OCI-LY7 (cell line): ENCODE measurements at regions not wholly inside any gene's neighbourhood (a gene's known extent, or its start where the extent isn't known, plus 50 kb on each side); places are given as distances from the start of the nearest gene placed in this dataset.
A peak's percentile ranks its signal among the peaks of the same experiment; 100 is the strongest.

ENCODE experiments used
- BruUV-seq: library from RNA; stranded (reverse); fragments of 400-500 nt; replicated peaks from 2 replicates; lab custom pipeline; 2021; lab: Mats Ljungman, UMichigan
- CTCF ChIA-PET: fragments of 300-600 bp; sonication (Branson Sonifier 250); formaldehyde crosslinking; loops from one replicate; lab custom pipeline; 2022; ENCODE audit warnings: antibody characterized with exemption; ENCODE audit not compliant: unreplicated experiment; lab: Charles Lee
- POLR2A ChIA-PET: fragments of 300-600 bp; sonication (Branson Sonifier 250); formaldehyde crosslinking; loops from one replicate; lab custom pipeline; 2022; ENCODE audit warnings: antibody characterized with exemption; lab: Charles Lee
- DNase-seq: peaks from one replicate; pipeline ENCODE4 v3.0.0-alpha.2; 2015; ENCODE audit warnings: low spot score
- H2AFZ ChIP-seq: fragments of 200-600 bp; sonication (generic), shearing (Covaris generic); 2 replicates; pipeline ENCODE4 v1.6.1; 2014; ENCODE audit warnings: mild to moderate bottlenecking, antibody characterized with exemption, low read length, moderate library complexity
- H3K27ac ChIP-seq: fragments of 200-600 bp; sonication (generic); 2 replicates; pipeline ENCODE4 v1.5.1; 2014; ENCODE audit warnings: mixed run types, low read depth, mild to moderate bottlenecking, moderate library complexity, low read length, inconsistent platforms; ENCODE audit not compliant: poor library complexity, severe bottlenecking
- H3K36me3 ChIP-seq: fragments of 200-600 bp; sonication (generic); 2 replicates; pipeline ENCODE4 v1.6.1; 2014; ENCODE audit warnings: mild to moderate bottlenecking, antibody characterized with exemption, low read length, moderate library complexity, mixed read lengths; ENCODE audit not compliant: insufficient read depth
- H3K4me1 ChIP-seq: fragments of 200-600 bp; sonication (generic); 2 replicates; pipeline ENCODE4 v1.5.1; 2014; ENCODE audit warnings: mild to moderate bottlenecking, low read length; ENCODE audit not compliant: insufficient read depth, poor library complexity, severe bottlenecking
- H3K4me2 ChIP-seq: fragments of 200-600 bp; sonication (generic); 2 replicates; pipeline ENCODE4 v1.6.1; 2014; ENCODE audit warnings: mild to moderate bottlenecking, low read length
- H3K4me3 ChIP-seq: fragments of 200-600 bp; sonication (generic); 2 replicates; pipeline ENCODE4 v1.5.1; 2014; ENCODE audit warnings: mild to moderate bottlenecking, low read depth, low read length; ENCODE audit not compliant: poor library complexity, severe bottlenecking
- H3K79me2 ChIP-seq: fragments of 200-600 bp; sonication (generic); 2 replicates; pipeline ENCODE4 v1.6.1; 2016; ENCODE audit warnings: low read depth, mild to moderate bottlenecking, low read length, moderate library complexity, mixed read lengths; ENCODE audit not compliant: insufficient read depth
- H3K9me2 ChIP-seq: fragments of 200-600 bp; sonication (generic); 2 replicates; pipeline ENCODE4 v1.6.1; 2016; ENCODE audit warnings: mild to moderate bottlenecking, low read length, mixed read lengths; ENCODE audit not compliant: insufficient read depth
- H3K9me3 ChIP-seq: fragments of 200-600 bp; sonication (generic); 2 replicates; pipeline ENCODE4 v1.6.1; 2014; ENCODE audit warnings: mild to moderate bottlenecking, mixed run types, low read length, mixed read lengths
- H4K20me1 ChIP-seq: fragments of 200-600 bp; sonication (generic); 2 replicates; pipeline ENCODE4 v1.6.1; 2014; ENCODE audit warnings: mild to moderate bottlenecking, antibody characterized with exemption, low read length, moderate library complexity, mixed read lengths; ENCODE audit not compliant: insufficient read depth
- EZH2phosphoT487 ChIP-seq: fragments of 200-600 bp; sonication (generic); IDR thresholded peaks from 2 replicates; pipeline ENCODE4 v1.6.1; 2018; ENCODE audit warnings: low read depth, borderline replicate concordance, mild to moderate bottlenecking, mixed run types, antibody characterized with exemption, low read length, moderate library complexity, mixed read lengths
- intact Hi-C: fragments of 100-400 bp; cut with micrococcal nuclease; formaldehyde crosslinking; loops from one replicate; pipeline ENCODE4 v1.10.0; 2022; ENCODE audit not compliant: unreplicated experiment
- TF ChIP-seq, protein P1 (sequence below): fragments of 200-600 bp; sonication (generic); conservative IDR thresholded peaks from 2 replicates; pipeline ENCODE4 v1.5.1; 2014; ENCODE audit warnings: mild to moderate bottlenecking, antibody characterized with exemption, low read length, moderate library complexity, mixed read lengths

DNA sequence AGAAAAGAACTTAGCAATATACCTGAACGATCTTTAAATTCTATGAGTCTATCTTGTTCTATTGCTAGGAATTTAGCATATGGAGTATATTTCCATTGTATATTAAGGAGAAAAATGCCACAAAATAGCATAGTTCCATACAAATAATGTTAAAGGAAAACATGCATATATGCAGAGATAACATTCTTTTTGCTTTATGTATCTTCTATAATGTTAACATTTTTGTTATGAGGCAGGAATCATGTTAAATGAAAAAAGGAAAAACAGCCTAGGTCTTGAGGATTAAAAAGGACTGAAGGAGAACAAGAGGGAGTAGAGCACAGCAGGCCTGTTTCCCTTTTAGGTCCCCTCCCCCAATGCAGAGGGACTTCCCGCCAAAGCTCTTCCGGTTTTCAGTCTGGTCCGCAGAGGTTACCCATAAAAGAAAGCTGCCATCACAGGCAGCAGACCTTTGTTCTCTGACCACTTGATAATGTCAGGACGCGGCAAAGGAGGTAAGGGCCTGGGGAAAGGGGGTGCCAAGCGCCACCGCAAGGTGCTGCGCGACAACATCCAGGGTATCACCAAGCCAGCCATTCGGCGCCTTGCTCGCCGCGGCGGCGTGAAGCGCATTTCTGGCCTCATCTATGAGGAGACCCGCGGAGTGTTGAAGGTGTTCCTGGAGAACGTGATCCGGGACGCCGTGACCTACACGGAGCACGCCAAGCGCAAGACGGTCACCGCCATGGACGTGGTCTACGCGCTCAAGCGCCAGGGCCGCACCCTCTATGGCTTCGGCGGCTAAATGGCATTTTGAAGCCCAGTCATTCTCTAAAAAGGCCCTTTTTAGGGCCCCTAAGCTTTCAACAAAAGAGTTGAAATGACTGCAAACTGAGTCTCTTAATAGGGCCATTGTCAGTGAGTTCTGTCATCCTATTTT is 108.4 kb upstream of the PRSS16 start:
- Histone ChIP-seq H3K36me3 (peaks cover 10% of the 10 kb centered on the region; the same call in 1 of the 2 replicates), H3K4me2 (peak overlapping the region; percentile 75), H3K27ac (peak overlapping the region; percentile 99), H3K4me3 (peak overlapping the region; percentile 77), H4K20me1 (no peaks in the 10 kb centered on the region), H2AFZ (no peak overlapping the region), H3K79me2 (peaks cover 23% of the 10 kb centered on the region; the same call in 1 of the 2 replicates), H3K9me3 (peaks cover 8% of the 10 kb centered on the region; the same call in 1 of the 2 replicates), H3K4me1 (peaks cover 78% of the 10 kb centered on the region), H3K9me2 (no peaks in the 10 kb centered on the region)
- ChIA-PET CTCF (interaction anchor here (0.5 to 0.6 kb wide), 2 partner anchors 337 to 1108 kb away, joined by 3 read pairs; no protein-coding TSS in a partner anchor), POLR2A (interaction anchor here (0.6 to 5.4 kb wide), 30 partner anchors 9 to 1118 kb away, joined by 3 to 66 read pairs (median 5); a partner anchor contains a TSS)
- intact Hi-C loops, result loop anchor here (2.0 to 10.0 kb wide), 2 partner anchors 728 to 1736 kb away; a partner anchor contains a TSS
- peak; percentile 95 for DNase-seq
- BruUV-seq, result TSS peak; percentile 88
- TF ChIP-seq EZH2phosphoT487, result no peak
- TF ChIP-seq, protein P1, sequence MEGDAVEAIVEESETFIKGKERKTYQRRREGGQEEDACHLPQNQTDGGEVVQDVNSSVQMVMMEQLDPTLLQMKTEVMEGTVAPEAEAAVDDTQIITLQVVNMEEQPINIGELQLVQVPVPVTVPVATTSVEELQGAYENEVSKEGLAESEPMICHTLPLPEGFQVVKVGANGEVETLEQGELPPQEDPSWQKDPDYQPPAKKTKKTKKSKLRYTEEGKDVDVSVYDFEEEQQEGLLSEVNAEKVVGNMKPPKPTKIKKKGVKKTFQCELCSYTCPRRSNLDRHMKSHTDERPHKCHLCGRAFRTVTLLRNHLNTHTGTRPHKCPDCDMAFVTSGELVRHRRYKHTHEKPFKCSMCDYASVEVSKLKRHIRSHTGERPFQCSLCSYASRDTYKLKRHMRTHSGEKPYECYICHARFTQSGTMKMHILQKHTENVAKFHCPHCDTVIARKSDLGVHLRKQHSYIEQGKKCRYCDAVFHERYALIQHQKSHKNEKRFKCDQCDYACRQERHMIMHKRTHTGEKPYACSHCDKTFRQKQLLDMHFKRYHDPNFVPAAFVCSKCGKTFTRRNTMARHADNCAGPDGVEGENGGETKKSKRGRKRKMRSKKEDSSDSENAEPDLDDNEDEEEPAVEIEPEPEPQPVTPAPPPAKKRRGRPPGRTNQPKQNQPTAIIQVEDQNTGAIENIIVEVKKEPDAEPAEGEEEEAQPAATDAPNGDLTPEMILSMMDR, result no peak

DNA sequence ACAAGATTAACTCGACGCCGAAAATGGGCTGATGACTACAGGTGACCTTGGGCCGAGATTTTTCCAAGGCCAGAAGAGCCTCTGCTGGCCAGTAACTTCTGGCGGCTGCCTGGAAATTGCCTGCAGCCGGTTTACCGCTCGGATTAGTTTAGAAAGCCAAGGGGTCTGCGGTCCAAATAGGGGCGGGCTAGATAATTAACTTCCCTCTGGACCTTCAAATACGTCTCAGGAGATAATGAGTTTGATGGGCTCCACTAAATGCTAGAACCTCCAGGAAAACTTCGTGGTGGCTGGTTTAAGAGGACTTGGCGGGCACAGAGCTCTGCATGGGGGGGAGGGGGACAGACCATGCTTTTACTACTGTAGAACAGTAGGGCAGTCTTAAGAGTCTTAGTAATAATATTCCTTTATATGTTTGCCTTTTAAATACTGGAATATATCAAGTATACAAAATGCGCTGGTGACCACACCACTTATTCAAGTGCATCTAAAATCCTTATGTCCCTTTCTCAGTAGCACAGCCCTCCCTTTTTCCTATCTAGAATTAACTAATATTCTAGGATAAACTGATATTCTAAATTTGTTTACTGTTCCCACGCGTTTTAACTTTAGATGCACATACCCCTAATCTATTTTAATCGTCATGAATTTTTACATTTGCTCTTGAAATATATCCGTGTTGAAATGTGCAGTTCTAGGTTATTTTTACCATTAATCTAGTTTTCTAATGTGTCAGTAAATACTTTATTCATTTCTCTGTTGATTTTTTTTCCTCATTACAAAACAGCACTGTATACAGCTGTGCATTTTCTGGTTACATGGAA is 107.5 kb upstream of the PRSS16 start:
- no TSS peak for BruUV-seq
- Histone ChIP-seq H4K20me1 (no peaks in the 10 kb centered on the region), H3K9me2 (no peaks in the 10 kb centered on the region), H3K4me1 (peaks cover 77% of the 10 kb centered on the region), H3K4me3 (peak overlapping the region; percentile 77), H3K4me2 (peak overlapping the region; percentile 75), H2AFZ (no peak overlapping the region), H3K79me2 (peaks cover 28% of the 10 kb centered on the region; the same call in 1 of the 2 replicates), H3K36me3 (peaks cover 8% of the 10 kb centered on the region; the same call in 1 of the 2 replicates), H3K27ac (peak overlapping the region; percentile 99), H3K9me3 (peaks cover 5% of the 10 kb centered on the region; the same call in 1 of the 2 replicates)
- TF ChIP-seq EZH2phosphoT487, result no peak
- TF ChIP-seq, protein P1, result no peak
- intact Hi-C loops, result loop anchor here (2.0 to 10.0 kb wide), 3 partner anchors 727 to 1755 kb away; a partner anchor contains a TSS
- POLR2A ChIA-PET, result interaction anchor here (0.6 to 5.4 kb wide), 14 partner anchors 8 to 1108 kb away, joined by 3 to 66 read pairs (median 10); a partner anchor contains a TSS
- CTCF ChIA-PET, result interaction anchor here (0.5 to 0.6 kb wide), 2 partner anchors 336 to 1109 kb away, joined by 3 read pairs; no protein-coding TSS in a partner anchor
- DNase-seq, result peak; percentile 80
